Tibial nerve (tissue), 4 donors: ENCODE measurements at regions not wholly inside any gene's neighbourhood (a gene's known extent, or its start where the extent isn't known, plus 50 kb on each side); places are given as distances from the start of the nearest gene placed in this dataset.

ENCODE experiments used
- DNase-seq, 2 donors: peaks; one replicate each; pipeline ENCODE4 v3.0.0-alpha.2; 2019; ENCODE audit warnings: low spot score in 2 of 2
- H3K27ac ChIP-seq, 4 donors: fragments of 200-600 bp; sonication (generic) in 3 of 4; one replicate each; pipeline ENCODE4 v1.5.1; 2017 to 2019; ENCODE audit warnings: mild to moderate bottlenecking in 1 of 4
- H3K27me3 ChIP-seq, 2 donors: fragments of 200-600 bp; sonication (generic) in 1 of 2; one replicate each; pipeline versions ENCODE4 v1.5.1 to v1.6.0; 2017 to 2019
- H3K36me3 ChIP-seq, 3 donors: fragments of 200-600 bp; sonication (generic); one replicate each; pipeline ENCODE4 v1.5.1; 2018 to 2019
- H3K4me1 ChIP-seq, 4 donors: fragments of 200-600 bp; sonication (generic) in 3 of 4; one replicate each; pipeline ENCODE4 v1.5.1; 2017 to 2019
- H3K4me3 ChIP-seq, 4 donors: fragments of 200-600 bp; sonication (generic) in 3 of 4; one replicate each; pipeline ENCODE4 v1.5.1; 2017 to 2019; ENCODE audit warnings: mild to moderate bottlenecking in 1 of 4, moderate library complexity in 1 of 4
- H3K9me3 ChIP-seq, 4 donors: fragments of 200-600 bp; sonication (generic) in 3 of 4; one replicate each; pipeline ENCODE4 v1.5.1; 2017 to 2019
- CTCF ChIP-seq, 5 experiments: fragments of 200-600 bp in 3 of 5; fragments of 450-650 bp in 2 of 5; sonication (generic) in 3 of 5; IDR thresholded peaks; one replicate each; pipeline ENCODE4 v1.5.1; 2016 to 2019; ENCODE audit warnings: antibody characterized with exemption in 5 of 5, mild to moderate bottlenecking in 3 of 5, moderate library complexity in 2 of 5
- EP300 ChIP-seq, 2 donors: sonication (generic); formaldehyde crosslinking; IDR thresholded peaks; one replicate each; pipeline ENCODE4 v1.6.1; 2017; ENCODE audit warnings: antibody characterized with exemption in 2 of 2, mild to moderate bottlenecking in 1 of 2
- POLR2A ChIP-seq, 2 donors: fragments of 450-650 bp; IDR thresholded peaks; one replicate each; pipeline ENCODE4 v1.6.1; 2017; ENCODE audit warnings: antibody characterized with exemption in 2 of 2, mild to moderate bottlenecking in 2 of 2, moderate library complexity in 2 of 2
- WGBS, 2 donors: methylation state at CpG; one replicate each; pipeline ENCODE4 v1.1.5; 2018; 5-methylcytosine and 5-hydroxymethylcytosine counted together

GRCh38 chr10:10845185-10845584, 172.5 kb upstream of the CELF2 start:
- WGBS, 2 donors, result 31 to 32% methylated on average over 2 of the region's 2 CpGs
- Histone ChIP-seq H3K4me3 (no peak overlapping the region), H3K9me3 (peaks cover 0 to 9% (median 0%) of the 10 kb centered on the region in 4 donors), H3K27ac (no peak overlapping the region), H3K27me3 (no peaks in the 10 kb centered on the region), H3K4me1 (no peaks in the 10 kb centered on the region), H3K36me3 (no peaks in the 10 kb centered on the region)
- TF ChIP-seq POLR2A (IDR thresholded peaks at IDR 0.05) (no peak), CTCF (IDR thresholded peaks at IDR 0.05) (no peak), EP300 (IDR thresholded peaks at IDR 0.05) (no peak)
- no peak for DNase-seq

GRCh38 chr10:10845826-10846503, 171.7 kb upstream of the CELF2 start:
- TF ChIP-seq POLR2A (IDR thresholded peaks at IDR 0.05) (no peak), CTCF (IDR thresholded peaks at IDR 0.05) (no peak), EP300 (IDR thresholded peaks at IDR 0.05) (no peak)
- Histone ChIP-seq H3K4me3 (no peak overlapping the region), H3K36me3 (no peaks in the 10 kb centered on the region), H3K27ac (no peak overlapping the region), H3K9me3 (peaks cover 0 to 1% (median 0%) of the 10 kb centered on the region in 4 donors), H3K4me1 (no peaks in the 10 kb centered on the region), H3K27me3 (no peaks in the 10 kb centered on the region)
- no peak for DNase-seq
- 80 to 87% methylated on average over 11 of the region's 11 CpGs for WGBS, 2 donors

- Histone ChIP-seq H3K36me3 (no peaks in the 10 kb centered on the region), H3K9me3 (no peaks in the 10 kb centered on the region), H3K27me3 (no peaks in the 10 kb centered on the region), H3K4me3 (no peak overlapping the region), H3K4me1 (no peaks in the 10 kb centered on the region), H3K27ac (no peak overlapping the region)
- 78 to 82% methylated on average over 3 of the region's 3 CpGs for WGBS, 2 donors
- TF ChIP-seq CTCF (IDR thresholded peaks at IDR 0.05) (no peak), EP300 (IDR thresholded peaks at IDR 0.05) (no peak)
- no peak for DNase-seq
Measured at GRCh38 chr10:10846504-10846900, 171.2 kb upstream of the CELF2 start.

GRCh38 chr10:10847387-10847786, 170.3 kb upstream of the CELF2 start:
- 77 to 78% methylated on average over 5 of the region's 5 CpGs for WGBS, 2 donors
- peaks cover 0 to 4% (median 0%) of the 10 kb centered on the region in 4 donors for H3K4me1 ChIP-seq
- no peaks in the 10 kb centered on the region for H3K36me3 ChIP-seq
- H3K9me3 ChIP-seq, result no peaks in the 10 kb centered on the region
- TF ChIP-seq POLR2A (IDR thresholded peaks at IDR 0.05), result no peak
- TF ChIP-seq EP300 (IDR thresholded peaks at IDR 0.05), result no peak
- no peak for TF ChIP-seq CTCF (IDR thresholded peaks at IDR 0.05)
- DNase-seq, result no peak
- H3K4me3 ChIP-seq, result no peak overlapping the region
- no peak overlapping the region for H3K27ac ChIP-seq
- no peaks in the 10 kb centered on the region for H3K27me3 ChIP-seq

GRCh38 chr10:10848488-10849111, 169.1 kb upstream of the CELF2 start:
- Histone ChIP-seq H3K27ac (no peak overlapping the region), H3K9me3 (no peaks in the 10 kb centered on the region), H3K4me3 (no peak overlapping the region), H3K4me1 (peaks cover 0 to 4% (median 0%) of the 10 kb centered on the region in 4 donors), H3K27me3 (no peaks in the 10 kb centered on the region), H3K36me3 (no peaks in the 10 kb centered on the region)
- TF ChIP-seq CTCF (IDR thresholded peaks at IDR 0.05), result no peak
- TF ChIP-seq EP300 (IDR thresholded peaks at IDR 0.05), result no peak
- TF ChIP-seq POLR2A (IDR thresholded peaks at IDR 0.05), result no peak
- WGBS, 2 donors, result 87 to 93% methylated on average over 13 of the region's 13 CpGs
- no peak for DNase-seq
